Osteoblast (primary cell): ENCODE measurements at regions not wholly inside any gene's neighbourhood (a gene's known extent, or its start where the extent isn't known, plus 50 kb on each side); places are given as distances from the start of the nearest gene placed in this dataset.

Source experiments
- DNase-seq: peaks from one replicate; pipeline ENCODE4 v3.0.0; 2011; ENCODE audit warnings: low spot score, mixed read lengths; ENCODE audit not compliant: insufficient read length; ENCODE audit errors: missing footprints
- H2AFZ ChIP-seq: 2 replicates; pipeline ENCODE4 v1.6.0; 2011; ENCODE audit warnings: mild to moderate bottlenecking, low read length
- H3K27ac ChIP-seq: 2 replicates; pipeline ENCODE4 v1.5.1; 2011; ENCODE audit warnings: mild to moderate bottlenecking, low read depth, low read length, moderate library complexity
- H3K27me3 ChIP-seq: 2 replicates; pipeline ENCODE4 v1.6.0; 2012; ENCODE audit warnings: mild to moderate bottlenecking, control low read depth, inconsistent platforms, low read length, moderate library complexity; ENCODE audit not compliant: insufficient read depth
- H3K36me3 ChIP-seq: 2 replicates; pipeline ENCODE4 v1.5.1; 2011; ENCODE audit warnings: mild to moderate bottlenecking, low read length, control low read depth, moderate library complexity; ENCODE audit not compliant: insufficient read depth
- H3K4me1 ChIP-seq: 2 replicates; pipeline ENCODE4 v1.5.1; 2011; ENCODE audit warnings: mild to moderate bottlenecking, low read length, control low read depth, moderate library complexity; ENCODE audit not compliant: insufficient read depth
- H3K4me2 ChIP-seq: 2 replicates; pipeline ENCODE4 v1.6.0; 2011; ENCODE audit warnings: mild to moderate bottlenecking, low read length; ENCODE audit not compliant: insufficient read depth
- H3K4me3 ChIP-seq: fragments of 200-600 bp; sonication (generic); 3 replicates; pipeline ENCODE4 v1.5.1; 2012; ENCODE audit warnings: mild to moderate bottlenecking, low read length, inconsistent platforms; ENCODE audit not compliant: insufficient read depth
- H3K79me2 ChIP-seq: 2 replicates; pipeline ENCODE4 v1.6.0; 2012; ENCODE audit warnings: mild to moderate bottlenecking, low read length, control low read depth, inconsistent platforms; ENCODE audit not compliant: insufficient read depth
- H3K9me3 ChIP-seq: 2 replicates; pipeline ENCODE4 v1.5.1; 2011; ENCODE audit warnings: low read depth, low read length, control low read depth
- H4K20me1 ChIP-seq: 2 replicates; pipeline ENCODE4 v1.6.0; 2012; ENCODE audit warnings: mild to moderate bottlenecking, low read length, control low read depth; ENCODE audit not compliant: insufficient read depth
- CTCF ChIP-seq: IDR thresholded peaks from 2 replicates; pipeline ENCODE4 v1.5.1; 2011; ENCODE audit warnings: mild to moderate bottlenecking, low read depth, low read length, moderate library complexity; ENCODE audit errors: extremely low read depth

GRCh38 chr6:106906232-106906631, 68.3 kb downstream of the CD24 start:
- Histone ChIP-seq H3K4me2 (no peak overlapping the region), H4K20me1 (no peaks in the 10 kb centered on the region), H3K27me3 (peaks cover 13% of the 10 kb centered on the region), H2AFZ (no peak overlapping the region), H3K9me3 (no peaks in the 10 kb centered on the region), H3K4me1 (no peaks in the 10 kb centered on the region), H3K4me3 (no peak overlapping the region), H3K27ac (no peak overlapping the region), H3K36me3 (no peaks in the 10 kb centered on the region), H3K79me2 (no peaks in the 10 kb centered on the region)
- DNase-seq: no peak
- no peak for TF ChIP-seq CTCF

GRCh38 chr6:106903299-106903698, 71.2 kb downstream of the CD24 start:
- H2AFZ ChIP-seq: no peak overlapping the region
- H3K4me1 ChIP-seq: no peaks in the 10 kb centered on the region
- H3K79me2 ChIP-seq: no peaks in the 10 kb centered on the region
- H3K27ac ChIP-seq: no peak overlapping the region
- H3K4me2 ChIP-seq: no peak overlapping the region
- H4K20me1 ChIP-seq: no peaks in the 10 kb centered on the region
- H3K9me3 ChIP-seq: no peaks in the 10 kb centered on the region
- no peaks in the 10 kb centered on the region for H3K36me3 ChIP-seq
- TF ChIP-seq CTCF: no peak
- DNase-seq: no peak
- peaks cover 18% of the 10 kb centered on the region for H3K27me3 ChIP-seq
- no peak overlapping the region for H3K4me3 ChIP-seq

- Histone ChIP-seq H3K79me2 (no peaks in the 10 kb centered on the region), H3K36me3 (no peaks in the 10 kb centered on the region), H2AFZ (no peak overlapping the region), H3K4me2 (no peak overlapping the region), H3K4me1 (no peaks in the 10 kb centered on the region), H3K27ac (no peak overlapping the region), H4K20me1 (no peaks in the 10 kb centered on the region), H3K9me3 (no peaks in the 10 kb centered on the region), H3K4me3 (no peak overlapping the region), H3K27me3 (peaks cover 26% of the 10 kb centered on the region)
- no peak for DNase-seq
- no peak for TF ChIP-seq CTCF
These were observed 73.5 kb downstream of the CD24 start for GRCh38 chr6:106901062-106901461.

- Histone ChIP-seq H4K20me1 (no peaks in the 10 kb centered on the region), H3K36me3 (no peaks in the 10 kb centered on the region), H3K4me3 (no peak overlapping the region), H2AFZ (no peak overlapping the region), H3K79me2 (no peaks in the 10 kb centered on the region), H3K4me1 (no peaks in the 10 kb centered on the region), H3K27me3 (peaks cover 22% of the 10 kb centered on the region), H3K27ac (no peak overlapping the region), H3K9me3 (no peaks in the 10 kb centered on the region), H3K4me2 (no peak overlapping the region)
- TF ChIP-seq CTCF: no peak
- no peak for DNase-seq
These were observed 74.8 kb downstream of the CD24 start for GRCh38 chr6:106899697-106900096.
